Choroid plexus epithelial cell (primary cell): ENCODE measurements at regions not wholly inside any gene's neighbourhood (a gene's known extent, or its start where the extent isn't known, plus 50 kb on each side); places are given as distances from the start of the nearest gene placed in this dataset.

Experiments
- DNase-seq: peaks from one replicate; pipeline ENCODE4 v3.0.0-alpha.2; 2010; ENCODE audit warnings: low read depth
- H3K4me3 ChIP-seq: 2 replicates; pipeline ENCODE4 v1.5.1; 2011; ENCODE audit warnings: low read depth, mild to moderate bottlenecking, control low read depth, low read length, moderate library complexity
- TF ChIP-seq, protein P1 (sequence below): conservative IDR thresholded peaks from 2 replicates; pipeline ENCODE4 v1.5.1; 2011; ENCODE audit warnings: low read depth, mild to moderate bottlenecking, control low read depth, inconsistent platforms, low read length, moderate library complexity

DNA sequence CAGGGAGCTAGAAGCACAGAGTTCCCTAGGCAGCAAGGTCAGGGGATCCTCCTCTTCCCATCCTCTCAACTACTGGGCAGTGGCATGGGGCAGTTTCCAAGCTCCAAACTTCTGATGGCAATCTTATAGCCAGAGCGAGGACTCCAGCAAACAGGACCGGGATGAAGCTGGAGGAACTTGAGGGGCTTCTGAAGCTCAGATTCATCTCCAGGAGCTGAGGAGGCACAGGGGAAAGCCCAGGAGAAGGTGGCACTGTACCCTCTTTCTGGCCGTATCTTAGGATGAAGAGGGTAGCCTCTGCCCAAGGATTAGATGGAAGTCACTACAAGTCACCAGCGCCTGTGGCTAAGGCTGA, 50.0 kb upstream of the RPL38 start:
- no peak overlapping the region for H3K4me3 ChIP-seq
- no peak for DNase-seq
- TF ChIP-seq, protein P1, sequence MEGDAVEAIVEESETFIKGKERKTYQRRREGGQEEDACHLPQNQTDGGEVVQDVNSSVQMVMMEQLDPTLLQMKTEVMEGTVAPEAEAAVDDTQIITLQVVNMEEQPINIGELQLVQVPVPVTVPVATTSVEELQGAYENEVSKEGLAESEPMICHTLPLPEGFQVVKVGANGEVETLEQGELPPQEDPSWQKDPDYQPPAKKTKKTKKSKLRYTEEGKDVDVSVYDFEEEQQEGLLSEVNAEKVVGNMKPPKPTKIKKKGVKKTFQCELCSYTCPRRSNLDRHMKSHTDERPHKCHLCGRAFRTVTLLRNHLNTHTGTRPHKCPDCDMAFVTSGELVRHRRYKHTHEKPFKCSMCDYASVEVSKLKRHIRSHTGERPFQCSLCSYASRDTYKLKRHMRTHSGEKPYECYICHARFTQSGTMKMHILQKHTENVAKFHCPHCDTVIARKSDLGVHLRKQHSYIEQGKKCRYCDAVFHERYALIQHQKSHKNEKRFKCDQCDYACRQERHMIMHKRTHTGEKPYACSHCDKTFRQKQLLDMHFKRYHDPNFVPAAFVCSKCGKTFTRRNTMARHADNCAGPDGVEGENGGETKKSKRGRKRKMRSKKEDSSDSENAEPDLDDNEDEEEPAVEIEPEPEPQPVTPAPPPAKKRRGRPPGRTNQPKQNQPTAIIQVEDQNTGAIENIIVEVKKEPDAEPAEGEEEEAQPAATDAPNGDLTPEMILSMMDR = no peak
